Nephron (organoid): ENCODE measurements at regions not wholly inside any gene's neighbourhood (a gene's known extent, or its start where the extent isn't known, plus 50 kb on each side); places are given as distances from the start of the nearest gene placed in this dataset.

ENCODE experiments used
- H3K27ac Mint-ChIP-seq, 3 experiments: 2 replicates each; pipeline ENCODE4 v1.8.0; 2020; ENCODE audit warnings: mixed read lengths in 3 of 3, mild to moderate bottlenecking in 2 of 3, moderate library complexity in 1 of 3
- H3K27me3 Mint-ChIP-seq: 2 replicates; pipeline ENCODE4 v1.8.0; 2021; ENCODE audit warnings: low read depth, mild to moderate bottlenecking, moderate library complexity, mixed read lengths
- H3K36me3 Mint-ChIP-seq: 2 replicates; pipeline ENCODE4 v1.8.0; 2020; ENCODE audit warnings: low read depth, mixed read lengths
- H3K4me1 Mint-ChIP-seq: 2 replicates; pipeline ENCODE4 v1.8.0; 2020; ENCODE audit warnings: mixed read lengths
- H3K4me3 Mint-ChIP-seq, 3 experiments: 2 replicates each; pipeline ENCODE4 v1.8.0; 2020; ENCODE audit warnings: mild to moderate bottlenecking in 3 of 3, mixed read lengths in 3 of 3, moderate library complexity in 2 of 3
- H3K9me3 Mint-ChIP-seq: 2 replicates; pipeline ENCODE4 v1.8.0; 2020; ENCODE audit warnings: mixed read lengths
- TF ChIP-seq, protein P1 (sequence below), 3 experiments: fragments of 200-600 bp; sonication (generic); IDR thresholded peaks; one replicate each; pipeline ENCODE4 v1.5.0; 2021; ENCODE audit warnings: antibody characterized with exemption in 3 of 3; ENCODE audit not compliant: unreplicated experiment in 3 of 3

GRCh38 chr3:18513091-18513490 lies 88.0 kb upstream of the SATB1 start:
- Mint-ChIP-seq H3K9me3 (no peaks in the 10 kb centered on the region), H3K4me3 (no peak overlapping the region), H3K27me3 (no peaks in the 10 kb centered on the region), H3K27ac (no peak overlapping the region), H3K4me1 (no peaks in the 10 kb centered on the region), H3K36me3 (no peaks in the 10 kb centered on the region)
- TF ChIP-seq, protein P1, sequence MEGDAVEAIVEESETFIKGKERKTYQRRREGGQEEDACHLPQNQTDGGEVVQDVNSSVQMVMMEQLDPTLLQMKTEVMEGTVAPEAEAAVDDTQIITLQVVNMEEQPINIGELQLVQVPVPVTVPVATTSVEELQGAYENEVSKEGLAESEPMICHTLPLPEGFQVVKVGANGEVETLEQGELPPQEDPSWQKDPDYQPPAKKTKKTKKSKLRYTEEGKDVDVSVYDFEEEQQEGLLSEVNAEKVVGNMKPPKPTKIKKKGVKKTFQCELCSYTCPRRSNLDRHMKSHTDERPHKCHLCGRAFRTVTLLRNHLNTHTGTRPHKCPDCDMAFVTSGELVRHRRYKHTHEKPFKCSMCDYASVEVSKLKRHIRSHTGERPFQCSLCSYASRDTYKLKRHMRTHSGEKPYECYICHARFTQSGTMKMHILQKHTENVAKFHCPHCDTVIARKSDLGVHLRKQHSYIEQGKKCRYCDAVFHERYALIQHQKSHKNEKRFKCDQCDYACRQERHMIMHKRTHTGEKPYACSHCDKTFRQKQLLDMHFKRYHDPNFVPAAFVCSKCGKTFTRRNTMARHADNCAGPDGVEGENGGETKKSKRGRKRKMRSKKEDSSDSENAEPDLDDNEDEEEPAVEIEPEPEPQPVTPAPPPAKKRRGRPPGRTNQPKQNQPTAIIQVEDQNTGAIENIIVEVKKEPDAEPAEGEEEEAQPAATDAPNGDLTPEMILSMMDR (IDR thresholded peaks at IDR 0.05; ENCODE audit: unreplicated experiment in 3 of 3), result no peak

GRCh38 chr3:18512007-18512406 lies 86.9 kb upstream of the SATB1 start:
- H3K36me3 Mint-ChIP-seq, result no peaks in the 10 kb centered on the region
- TF ChIP-seq, protein P1 (IDR thresholded peaks at IDR 0.05; ENCODE audit: unreplicated experiment in 3 of 3), result no peak
- H3K4me3 Mint-ChIP-seq, result no peak overlapping the region
- H3K9me3 Mint-ChIP-seq, result no peaks in the 10 kb centered on the region
- H3K4me1 Mint-ChIP-seq, result no peaks in the 10 kb centered on the region
- no peaks in the 10 kb centered on the region for H3K27me3 Mint-ChIP-seq
- H3K27ac Mint-ChIP-seq, result no peak overlapping the region

DNA sequence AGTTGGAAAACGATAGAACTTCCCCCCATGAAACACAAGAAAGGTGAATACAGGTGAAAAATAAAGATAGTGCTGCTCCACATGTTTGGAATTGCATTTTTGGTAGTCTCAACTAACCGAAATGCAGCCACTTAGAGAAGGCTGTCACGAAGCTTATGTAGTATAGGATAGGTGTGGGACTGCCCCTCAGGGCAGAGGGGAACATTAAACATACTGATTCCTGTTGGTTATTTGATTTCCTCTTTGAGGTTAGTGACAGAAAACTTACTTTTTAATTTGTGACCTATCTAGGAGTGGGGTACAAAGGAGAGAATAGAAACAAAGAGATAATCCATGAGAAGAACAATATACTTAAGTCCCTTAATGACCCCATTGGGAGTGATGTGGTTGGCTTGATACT lies 85.8 kb upstream of the SATB1 start:
- Mint-ChIP-seq H3K27me3 (no peaks in the 10 kb centered on the region), H3K4me3 (no peak overlapping the region), H3K4me1 (no peaks in the 10 kb centered on the region), H3K27ac (no peak overlapping the region), H3K36me3 (no peaks in the 10 kb centered on the region), H3K9me3 (no peaks in the 10 kb centered on the region)
- TF ChIP-seq, protein P1 (IDR thresholded peaks at IDR 0.05; ENCODE audit: unreplicated experiment in 3 of 3), result no peak

- Mint-ChIP-seq H3K4me3 (no peak overlapping the region), H3K4me1 (no peaks in the 10 kb centered on the region), H3K9me3 (no peaks in the 10 kb centered on the region), H3K27ac (no peak overlapping the region), H3K36me3 (no peaks in the 10 kb centered on the region), H3K27me3 (no peaks in the 10 kb centered on the region)
- TF ChIP-seq, protein P1 (IDR thresholded peaks at IDR 0.05; ENCODE audit: unreplicated experiment in 3 of 3), result no peak
Measured at GRCh38 chr3:18507333-18507732, 82.2 kb upstream of the SATB1 start.

DNA sequence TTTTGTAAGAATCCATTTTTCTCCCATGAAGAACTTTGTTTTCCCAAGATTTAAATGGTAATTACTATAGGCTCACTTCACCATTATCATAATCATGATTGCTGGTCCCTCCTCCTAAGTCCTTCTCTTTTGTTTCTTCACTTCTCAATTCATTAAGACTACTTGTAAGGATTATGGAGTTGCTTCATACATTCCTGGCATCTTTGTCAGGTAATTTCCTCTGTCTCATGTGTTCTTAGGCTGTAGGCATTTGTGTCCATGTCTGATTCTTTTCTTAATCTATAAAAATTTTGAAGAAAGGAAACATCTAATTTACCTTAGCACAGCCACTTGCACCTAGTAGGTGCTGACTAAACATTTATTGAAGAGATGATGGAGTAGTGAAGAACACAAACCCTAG lies 79.9 kb upstream of the SATB1 start:
- Mint-ChIP-seq H3K9me3 (no peaks in the 10 kb centered on the region), H3K27me3 (no peaks in the 10 kb centered on the region), H3K4me3 (no peak overlapping the region), H3K36me3 (no peaks in the 10 kb centered on the region), H3K27ac (no peak overlapping the region), H3K4me1 (no peaks in the 10 kb centered on the region)
- TF ChIP-seq, protein P1 (IDR thresholded peaks at IDR 0.05; ENCODE audit: unreplicated experiment in 3 of 3), result no peak

DNA sequence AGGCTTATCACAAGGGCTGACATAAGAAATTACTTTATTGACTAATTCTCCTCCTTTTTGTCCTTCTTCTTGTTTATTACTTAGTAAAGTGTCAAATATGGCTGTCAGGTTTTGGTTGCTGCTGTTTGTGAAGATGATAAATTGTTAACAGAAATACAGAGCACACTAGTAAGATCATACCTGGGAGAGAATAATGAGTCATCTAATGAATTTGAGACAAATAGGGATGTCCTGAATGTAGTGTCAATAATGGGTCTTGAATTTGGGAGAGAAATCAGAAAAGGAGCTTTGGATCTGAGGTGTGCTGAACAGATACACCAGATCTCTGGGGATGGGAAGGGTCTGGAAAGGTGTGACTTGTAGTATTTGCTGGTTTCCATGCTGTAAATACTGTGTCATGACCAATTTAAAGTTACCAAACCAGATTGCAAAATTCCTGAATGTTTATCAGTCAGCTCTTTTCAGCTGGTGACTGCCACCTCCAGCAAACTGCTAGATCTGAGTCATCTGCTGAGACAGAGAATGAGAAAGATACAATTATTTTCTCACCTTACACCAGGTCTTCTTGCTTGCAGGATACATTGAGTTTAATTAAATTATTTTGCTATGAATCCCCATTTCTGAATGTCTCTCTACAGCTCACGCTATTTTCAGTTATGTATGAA lies 76.7 kb upstream of the SATB1 start:
- Mint-ChIP-seq H3K4me1 (no peaks in the 10 kb centered on the region), H3K36me3 (no peaks in the 10 kb centered on the region), H3K27me3 (peaks cover 4% of the 10 kb centered on the region), H3K4me3 (no peak overlapping the region), H3K27ac (no peak overlapping the region), H3K9me3 (no peaks in the 10 kb centered on the region)
- TF ChIP-seq, protein P1 (IDR thresholded peaks at IDR 0.05; ENCODE audit: unreplicated experiment in 3 of 3), result no peak
